IMR-90 (cell line): ENCODE measurements at regions not wholly inside any gene's neighbourhood (a gene's known extent, or its start where the extent isn't known, plus 50 kb on each side); places are given as distances from the start of the nearest gene placed in this dataset.

Experiments used
- ATAC-seq: fragments of 200-7000 bp; cut with Tn5 transposase; 2 replicates; pipeline ENCODE4 v1.9.1; 2020; ENCODE audit warnings: low read depth, mild to moderate bottlenecking, moderate library complexity
- BruUV-seq: library from RNA; stranded (reverse); fragments of 400-500 nt; replicated peaks from 2 replicates; lab custom pipeline; 2021; lab: Mats Ljungman, UMichigan
- CTCF ChIA-PET: fragments of 300-600 bp; formaldehyde crosslinking; extraction: SDS; loops from one replicate; lab custom pipeline; 2021; ENCODE audit warnings: antibody characterized with exemption; lab: Yijun Ruan, JAX
- POLR2A ChIA-PET: fragments of 300-600 bp; sonication (Branson Sonifier 250); formaldehyde crosslinking; loops from one replicate; lab custom pipeline; 2022; ENCODE audit warnings: antibody characterized with exemption; ENCODE audit not compliant: unreplicated experiment; lab: Charles Lee
- DNase-seq: peaks from one replicate; pipeline ENCODE4 v3.0.0; 2013
- H2AFZ ChIP-seq: replicated peaks from 2 replicates; pipeline ENCODE3; 2013; ENCODE audit warnings: low read length, mild to moderate bottlenecking; ENCODE audit not compliant: poor library complexity
- H2AK5ac ChIP-seq: 2 replicates; pipeline ENCODE4 v1.6.1; 2013; ENCODE audit warnings: low read depth, low read length, inconsistent platforms
- H2AK9ac ChIP-seq: replicated peaks from 2 replicates; pipeline ENCODE3; 2013; ENCODE audit warnings: mild to moderate bottlenecking, low read depth, low read length, moderate library complexity; ENCODE audit not compliant: poor library complexity
- H2BK120ac ChIP-seq: 2 replicates; pipeline ENCODE4 v1.6.1; 2013; ENCODE audit warnings: low read depth, low read length, inconsistent platforms
- H2BK15ac ChIP-seq: 3 replicates; pipeline ENCODE4 v1.6.1; 2013; ENCODE audit warnings: low read depth, low read length, inconsistent platforms
- H2BK20ac ChIP-seq: 2 replicates; pipeline ENCODE4 v1.6.1; 2013; ENCODE audit warnings: low read depth, mild to moderate bottlenecking, inconsistent platforms, low read length, moderate library complexity
- H2BK5ac ChIP-seq: 2 replicates; pipeline ENCODE4 v1.6.1; 2013; ENCODE audit warnings: mild to moderate bottlenecking, low read depth, low read length, inconsistent platforms; ENCODE audit not compliant: poor library complexity, severe bottlenecking
- H3K14ac ChIP-seq: replicated peaks from 2 replicates; pipeline ENCODE4 v1.6.1; 2013; ENCODE audit warnings: low read depth, low read length, inconsistent platforms
- H3K18ac ChIP-seq: 2 replicates; pipeline ENCODE4 v1.6.1; 2013; ENCODE audit warnings: low read depth, low read length, control low read depth
- H3K23ac ChIP-seq: 2 replicates; pipeline ENCODE4 v1.6.1; 2013; ENCODE audit warnings: low read depth, low read length, inconsistent platforms
- H3K27ac ChIP-seq: 2 replicates; pipeline ENCODE4 v1.5.1; 2013; ENCODE audit warnings: mild to moderate bottlenecking, control low read depth, low read length; ENCODE audit not compliant: insufficient read depth
- H3K27me3 ChIP-seq: 2 replicates; pipeline ENCODE4 v1.6.1; 2013; ENCODE audit warnings: low read length; ENCODE audit not compliant: control insufficient read depth, insufficient read depth
- H3K36me3 ChIP-seq: 2 replicates; pipeline ENCODE4 v1.6.1; 2013; ENCODE audit warnings: low read length, mixed read lengths; ENCODE audit not compliant: control insufficient read depth, insufficient read depth
- H3K4ac ChIP-seq: 2 replicates; pipeline ENCODE4 v1.6.1; 2013; ENCODE audit warnings: low read depth, low read length, inconsistent platforms
- H3K4me1 ChIP-seq: 2 replicates; pipeline ENCODE4 v1.6.1; 2013; ENCODE audit warnings: low read length, mixed read lengths; ENCODE audit not compliant: control insufficient read depth, insufficient read depth
- H3K4me2 ChIP-seq: 2 replicates; pipeline ENCODE4 v1.6.1; 2013; ENCODE audit warnings: low read depth, mild to moderate bottlenecking, control low read depth, low read length, moderate library complexity
- H3K4me3 ChIP-seq: 2 replicates; pipeline ENCODE4 v1.5.1; 2013; ENCODE audit warnings: low read depth, mild to moderate bottlenecking, control low read depth, low read length, moderate library complexity; ENCODE audit not compliant: insufficient read depth
- H3K56ac ChIP-seq: 2 replicates; pipeline ENCODE4 v1.6.1; 2013; ENCODE audit warnings: low read length, inconsistent platforms; ENCODE audit not compliant: insufficient read depth; ENCODE audit errors: extremely low read depth
- H3K79me1 ChIP-seq, 2 experiments: 2 replicates each; pipeline ENCODE4 v1.6.1; 2013; ENCODE audit warnings: low read length in 2 of 2, inconsistent platforms in 1 of 2, low read depth in 1 of 2
- H3K9ac ChIP-seq: 2 replicates; pipeline ENCODE4 v1.6.1; 2013; ENCODE audit warnings: low read depth, low read length, control low read depth
- H3K9me1 ChIP-seq: 2 replicates; pipeline ENCODE4 v1.6.1; 2013; ENCODE audit warnings: low read length, inconsistent platforms; ENCODE audit not compliant: insufficient read depth
- H3K9me3 ChIP-seq: 2 replicates; pipeline ENCODE4 v1.6.1; 2013; ENCODE audit warnings: low read length; ENCODE audit not compliant: control insufficient read depth, insufficient read depth
- H4K20me1 ChIP-seq: 2 replicates; pipeline ENCODE4 v1.6.1; 2013; ENCODE audit warnings: low read length, inconsistent platforms; ENCODE audit not compliant: insufficient read depth
- H4K5ac ChIP-seq: 2 replicates; pipeline ENCODE4 v1.6.1; 2013; ENCODE audit warnings: mild to moderate bottlenecking, low read depth, low read length, control low read depth
- H4K8ac ChIP-seq, 2 experiments: 2 replicates each; pipeline ENCODE4 v1.6.1; 2013; ENCODE audit warnings: low read depth in 2 of 2, low read length in 2 of 2, control low read depth in 1 of 2, inconsistent platforms in 1 of 2
- H4K91ac ChIP-seq: 2 replicates; pipeline ENCODE4 v1.6.1; 2013; ENCODE audit warnings: low read depth, low read length, inconsistent platforms; ENCODE audit not compliant: insufficient read depth
- BHLHE40 ChIP-seq: fragments of 150-350 bp; IDR thresholded peaks from 2 replicates; pipeline ENCODE4 v1.6.1; 2016; ENCODE audit warnings: mild to moderate bottlenecking, low read depth, low read length
- CHD1 ChIP-seq: IDR thresholded peaks from 2 replicates; pipeline ENCODE4 v1.6.1; 2012; ENCODE audit warnings: low read depth, low read length, improper control_type of control experiment
- FOS ChIP-seq: fragments of 150-350 bp; IDR thresholded peaks from 2 replicates; pipeline ENCODE4 v1.6.1; 2016; ENCODE audit warnings: low read depth, low read length
- MAFK ChIP-seq: IDR thresholded peaks from 2 replicates; pipeline ENCODE4 v1.6.1; 2012; ENCODE audit warnings: low read depth, low read length, improper control_type of control experiment
- MAZ ChIP-seq: IDR thresholded peaks from 2 replicates; pipeline ENCODE4 v1.6.1; 2012; ENCODE audit warnings: low read depth, mild to moderate bottlenecking, low read length, improper control_type of control experiment, moderate library complexity, borderline replicate concordance
- MXI1 ChIP-seq: IDR thresholded peaks from 2 replicates; pipeline ENCODE4 v1.6.1; 2012; ENCODE audit warnings: low read depth, mild to moderate bottlenecking, low read length, moderate library complexity, borderline replicate concordance
- NFE2L2 ChIP-seq: fragments of 150-350 bp; IDR thresholded peaks from 2 replicates; pipeline ENCODE4 v1.6.1; 2016; ENCODE audit warnings: low read depth, mild to moderate bottlenecking, low read length
- POLR2A ChIP-seq: IDR thresholded peaks from 2 replicates; pipeline ENCODE4 v1.6.1; 2012; ENCODE audit warnings: mild to moderate bottlenecking, low read depth, low read length
- RAD21 ChIP-seq: IDR thresholded peaks from 2 replicates; pipeline ENCODE4 v1.6.1; 2012; ENCODE audit warnings: low read length, improper control_type of control experiment
- RCOR1 ChIP-seq: IDR thresholded peaks from 2 replicates; pipeline ENCODE4 v1.6.1; 2012; ENCODE audit warnings: mild to moderate bottlenecking, low read length, improper control_type of control experiment; ENCODE audit not compliant: insufficient replicate concordance
- RFX5 ChIP-seq: IDR thresholded peaks from 2 replicates; pipeline ENCODE4 v1.8.0; 2012; ENCODE audit warnings: low read depth, mild to moderate bottlenecking, low read length, moderate library complexity
- SMC3 ChIP-seq: fragments of 150-350 bp; IDR thresholded peaks from 2 replicates; pipeline ENCODE4 v1.6.1; 2016; ENCODE audit warnings: low read depth, mild to moderate bottlenecking, antibody characterized with exemption, low read length, moderate library complexity
- dilution Hi-C: fragments of 300-500 bp; cut with HindIII; formaldehyde crosslinking; loops from one replicate; pipeline ENCODE4 v1.14.3; 2018; ENCODE audit warnings: low sequenced_read_pairs; ENCODE audit not compliant: unreplicated experiment
- in situ Hi-C: fragments of 300-500 bp; cut with MboI; formaldehyde crosslinking; loops from 3 replicates; pipeline ENCODE4 v1.14.3; 2019; ENCODE audit warnings: low sequenced_read_pairs, inconsistent platforms, mixed read lengths
- intact Hi-C: fragments of 100-400 bp; cut with micrococcal nuclease; formaldehyde crosslinking; loops from 2 replicates; pipeline ENCODE4 v1.10.0; 2022
- TF ChIP-seq, protein P1 (sequence below): fragments of 150-350 bp; IDR thresholded peaks from 2 replicates; pipeline ENCODE4 v1.6.1; 2016; ENCODE audit warnings: low read depth, mild to moderate bottlenecking, low read length, moderate library complexity, borderline replicate concordance
- TF ChIP-seq, protein P2 (sequence below): fragments of 150-350 bp; IDR thresholded peaks from 2 replicates; pipeline ENCODE4 v1.6.1; 2017; ENCODE audit warnings: mild to moderate bottlenecking, antibody characterized with exemption, low read length, low read depth
- TF ChIP-seq, protein P3 (sequence below): conservative IDR thresholded peaks from 2 replicates; pipeline ENCODE4 v1.5.1; 2012; ENCODE audit warnings: mild to moderate bottlenecking, low read depth, low read length, improper control_type of control experiment

DNA sequence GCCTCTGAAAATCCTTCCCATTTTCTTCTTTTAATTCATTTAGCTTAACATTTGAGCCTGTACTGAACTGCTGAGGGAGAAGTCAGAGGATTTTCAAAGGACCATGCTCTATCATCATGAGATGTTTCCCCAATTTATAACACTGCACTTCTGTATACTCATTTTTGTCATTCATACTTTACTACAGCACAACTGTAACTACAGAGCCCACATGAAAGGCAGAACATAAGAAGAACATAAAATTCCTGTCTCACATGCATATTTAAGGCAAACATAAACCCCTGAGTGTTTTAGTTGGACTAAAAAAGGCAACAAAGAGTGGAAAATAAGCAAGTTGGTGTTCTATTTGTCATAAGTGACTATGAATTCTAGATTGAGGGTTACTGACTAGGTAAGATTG lies 237.7 kb upstream of the ARPP21 start:
- H3K9ac ChIP-seq: no peak overlapping the region
- H3K4ac ChIP-seq: no peak overlapping the region
- DNase-seq (no peak), ATAC-seq (no peak)
- no peaks in the 10 kb centered on the region for H4K20me1 ChIP-seq
- no peak overlapping the region for H2BK20ac ChIP-seq
- H3K18ac ChIP-seq: no peak overlapping the region
- H4K91ac ChIP-seq: no peak overlapping the region
- no peaks in the 10 kb centered on the region for H3K27me3 ChIP-seq
- no peak overlapping the region for H3K4me3 ChIP-seq
- H2BK5ac ChIP-seq: no peak overlapping the region
- no peak overlapping the region for H4K8ac ChIP-seq
- H3K79me1 ChIP-seq: no peaks in the 10 kb centered on the region
- no peak overlapping the region for H3K4me2 ChIP-seq
- no peak for TF ChIP-seq POLR2A
- no peak for TF ChIP-seq RCOR1
- TF ChIP-seq MXI1: no peak
- TF ChIP-seq, protein P1, sequence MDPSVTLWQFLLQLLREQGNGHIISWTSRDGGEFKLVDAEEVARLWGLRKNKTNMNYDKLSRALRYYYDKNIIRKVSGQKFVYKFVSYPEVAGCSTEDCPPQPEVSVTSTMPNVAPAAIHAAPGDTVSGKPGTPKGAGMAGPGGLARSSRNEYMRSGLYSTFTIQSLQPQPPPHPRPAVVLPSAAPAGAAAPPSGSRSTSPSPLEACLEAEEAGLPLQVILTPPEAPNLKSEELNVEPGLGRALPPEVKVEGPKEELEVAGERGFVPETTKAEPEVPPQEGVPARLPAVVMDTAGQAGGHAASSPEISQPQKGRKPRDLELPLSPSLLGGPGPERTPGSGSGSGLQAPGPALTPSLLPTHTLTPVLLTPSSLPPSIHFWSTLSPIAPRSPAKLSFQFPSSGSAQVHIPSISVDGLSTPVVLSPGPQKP: no peak
- no peak for TF ChIP-seq CHD1
- no peak for TF ChIP-seq FOS
- no peak for TF ChIP-seq NFE2L2
- no peak for TF ChIP-seq BHLHE40
- TF ChIP-seq, protein P2, sequence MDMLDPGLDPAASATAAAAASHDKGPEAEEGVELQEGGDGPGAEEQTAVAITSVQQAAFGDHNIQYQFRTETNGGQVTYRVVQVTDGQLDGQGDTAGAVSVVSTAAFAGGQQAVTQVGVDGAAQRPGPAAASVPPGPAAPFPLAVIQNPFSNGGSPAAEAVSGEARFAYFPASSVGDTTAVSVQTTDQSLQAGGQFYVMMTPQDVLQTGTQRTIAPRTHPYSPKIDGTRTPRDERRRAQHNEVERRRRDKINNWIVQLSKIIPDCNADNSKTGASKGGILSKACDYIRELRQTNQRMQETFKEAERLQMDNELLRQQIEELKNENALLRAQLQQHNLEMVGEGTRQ: no peak
- TF ChIP-seq MAFK: no peak
- no peak for TF ChIP-seq RFX5
- TF ChIP-seq MAZ: no peak
- TF ChIP-seq RAD21: no peak
- no peak for TF ChIP-seq SMC3
- TF ChIP-seq, protein P3, sequence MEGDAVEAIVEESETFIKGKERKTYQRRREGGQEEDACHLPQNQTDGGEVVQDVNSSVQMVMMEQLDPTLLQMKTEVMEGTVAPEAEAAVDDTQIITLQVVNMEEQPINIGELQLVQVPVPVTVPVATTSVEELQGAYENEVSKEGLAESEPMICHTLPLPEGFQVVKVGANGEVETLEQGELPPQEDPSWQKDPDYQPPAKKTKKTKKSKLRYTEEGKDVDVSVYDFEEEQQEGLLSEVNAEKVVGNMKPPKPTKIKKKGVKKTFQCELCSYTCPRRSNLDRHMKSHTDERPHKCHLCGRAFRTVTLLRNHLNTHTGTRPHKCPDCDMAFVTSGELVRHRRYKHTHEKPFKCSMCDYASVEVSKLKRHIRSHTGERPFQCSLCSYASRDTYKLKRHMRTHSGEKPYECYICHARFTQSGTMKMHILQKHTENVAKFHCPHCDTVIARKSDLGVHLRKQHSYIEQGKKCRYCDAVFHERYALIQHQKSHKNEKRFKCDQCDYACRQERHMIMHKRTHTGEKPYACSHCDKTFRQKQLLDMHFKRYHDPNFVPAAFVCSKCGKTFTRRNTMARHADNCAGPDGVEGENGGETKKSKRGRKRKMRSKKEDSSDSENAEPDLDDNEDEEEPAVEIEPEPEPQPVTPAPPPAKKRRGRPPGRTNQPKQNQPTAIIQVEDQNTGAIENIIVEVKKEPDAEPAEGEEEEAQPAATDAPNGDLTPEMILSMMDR: no peak
- no peak overlapping the region for H3K56ac ChIP-seq
- dilution Hi-C loops (no loop called here), in situ Hi-C loops (no loop called here), intact Hi-C loops (no loop called here)
- H2AFZ ChIP-seq: no peak overlapping the region
- no peak overlapping the region for H2AK5ac ChIP-seq
- H2BK15ac ChIP-seq: no peak overlapping the region
- no peaks in the 10 kb centered on the region for H3K9me1 ChIP-seq
- no peak overlapping the region for H2BK120ac ChIP-seq
- H3K23ac ChIP-seq: no peak overlapping the region
- H4K5ac ChIP-seq: no peak overlapping the region
- H3K9me3 ChIP-seq: peaks cover 2% of the 10 kb centered on the region
- H3K27ac ChIP-seq: no peak overlapping the region
- no peak overlapping the region for H2AK9ac ChIP-seq
- no peaks in the 10 kb centered on the region for H3K4me1 ChIP-seq
- CTCF ChIA-PET: no interaction called here
- POLR2A ChIA-PET: no interaction called here
- no peak overlapping the region for H3K14ac ChIP-seq
- no peaks in the 10 kb centered on the region for H3K36me3 ChIP-seq
- no TSS peak for BruUV-seq
